Suprapubic skin (tissue), 4 donors: ENCODE measurements at regions not wholly inside any gene's neighbourhood (a gene's known extent, or its start where the extent isn't known, plus 50 kb on each side); places are given as distances from the start of the nearest gene placed in this dataset.
A peak's percentile ranks its signal among the peaks of the same experiment; 100 is the strongest.

Source experiments
- DNase-seq, 2 donors: peaks; one replicate each; pipeline ENCODE4 v3.0.0-alpha.2; 2019; ENCODE audit warnings: low spot score in 2 of 2
- H3K27ac ChIP-seq: fragments of 200-600 bp; sonication (generic); one replicate; pipeline ENCODE4 v1.5.1; 2019
- H3K27me3 ChIP-seq: fragments of 200-600 bp; sonication (generic); one replicate; pipeline ENCODE4 v1.5.1; 2019
- H3K36me3 ChIP-seq: fragments of 200-600 bp; sonication (generic); one replicate; pipeline ENCODE4 v1.5.1; 2019
- H3K4me1 ChIP-seq: fragments of 200-600 bp; sonication (generic); one replicate; pipeline ENCODE4 v1.5.1; 2019
- H3K4me3 ChIP-seq: fragments of 200-600 bp; sonication (generic); one replicate; pipeline ENCODE4 v1.5.1; 2019; ENCODE audit warnings: mild to moderate bottlenecking
- H3K9me3 ChIP-seq: fragments of 200-600 bp; sonication (generic); one replicate; pipeline ENCODE4 v1.5.1; 2019
- EP300 ChIP-seq: sonication (generic); formaldehyde crosslinking; IDR thresholded peaks from one replicate; pipeline ENCODE4 v1.6.1; 2017; ENCODE audit warnings: antibody characterized with exemption
- POLR2A ChIP-seq, 2 donors: fragments of 450-650 bp; IDR thresholded peaks; one replicate each; pipeline ENCODE4 v1.6.1; 2017; ENCODE audit warnings: antibody characterized with exemption in 2 of 2, mild to moderate bottlenecking in 2 of 2, moderate library complexity in 2 of 2
- POLR2AphosphoS5 ChIP-seq, 3 donors: sonication (generic); formaldehyde crosslinking; IDR thresholded peaks; one replicate each; pipeline ENCODE4 v1.6.1; 2017; ENCODE audit warnings: antibody characterized with exemption in 3 of 3
- WGBS: methylation state at CpG from one replicate; pipeline ENCODE4 v1.1.5; 2018; 5-methylcytosine and 5-hydroxymethylcytosine counted together
- TF ChIP-seq, protein P1 (sequence below), 2 donors: fragments of 200-600 bp in 1 of 2; fragments of 450-650 bp in 1 of 2; sonication (generic) in 1 of 2; IDR thresholded peaks; one replicate each; pipeline ENCODE4 v1.5.1; 2016 to 2019; ENCODE audit warnings: antibody characterized with exemption in 2 of 2, mild to moderate bottlenecking in 1 of 2, moderate library complexity in 1 of 2

DNA sequence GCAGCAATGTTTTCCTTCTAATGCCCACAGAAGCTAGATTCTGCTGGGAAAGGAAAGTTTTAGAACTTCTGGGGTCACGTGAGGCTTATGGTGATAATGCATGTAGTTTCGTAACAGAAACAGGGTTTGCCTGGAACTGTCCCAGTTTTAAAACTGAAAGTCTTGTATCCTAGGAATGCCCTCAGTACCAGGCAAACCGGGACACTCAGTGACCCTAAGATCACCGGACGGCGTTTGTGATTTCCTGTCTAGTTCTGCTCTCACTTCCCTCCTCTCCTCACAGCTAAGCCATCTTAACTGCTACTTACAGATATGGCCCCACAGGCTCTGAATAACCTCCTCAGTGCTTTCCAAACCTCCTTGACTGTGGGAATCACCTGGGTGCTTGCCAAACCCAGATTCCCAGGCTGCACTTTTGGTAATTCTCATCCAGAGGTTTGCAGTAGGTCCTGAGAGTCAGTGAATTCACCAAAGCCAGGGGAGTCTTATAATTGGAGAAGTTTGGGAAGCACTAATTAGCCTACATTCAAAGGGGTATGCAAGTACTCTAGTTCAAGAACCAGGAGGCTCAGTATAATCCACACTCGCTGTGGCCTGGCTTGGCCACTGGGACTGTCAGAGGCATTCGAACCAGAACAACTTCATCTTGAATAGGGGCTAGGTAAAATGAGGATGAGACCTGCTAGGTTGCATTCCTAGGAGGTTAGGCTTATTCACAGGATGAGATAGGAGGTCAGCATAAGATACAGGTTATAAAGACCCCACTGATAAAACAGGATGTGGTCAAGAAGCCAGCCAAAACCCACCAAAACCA lies 231.6 kb upstream of the MYLIP start:
- Histone ChIP-seq H3K27ac (peak overlapping the region; percentile 49), H3K27me3 (no peaks in the 10 kb centered on the region), H3K9me3 (no peaks in the 10 kb centered on the region), H3K36me3 (no peaks in the 10 kb centered on the region), H3K4me1 (peaks cover 18% of the 10 kb centered on the region), H3K4me3 (no peak overlapping the region)
- no peak for TF ChIP-seq POLR2A (IDR thresholded peaks at IDR 0.05)
- no peak for TF ChIP-seq EP300
- 21% methylated on average over 8 of the region's 8 CpGs for WGBS
- DNase-seq, result no peak

DNA sequence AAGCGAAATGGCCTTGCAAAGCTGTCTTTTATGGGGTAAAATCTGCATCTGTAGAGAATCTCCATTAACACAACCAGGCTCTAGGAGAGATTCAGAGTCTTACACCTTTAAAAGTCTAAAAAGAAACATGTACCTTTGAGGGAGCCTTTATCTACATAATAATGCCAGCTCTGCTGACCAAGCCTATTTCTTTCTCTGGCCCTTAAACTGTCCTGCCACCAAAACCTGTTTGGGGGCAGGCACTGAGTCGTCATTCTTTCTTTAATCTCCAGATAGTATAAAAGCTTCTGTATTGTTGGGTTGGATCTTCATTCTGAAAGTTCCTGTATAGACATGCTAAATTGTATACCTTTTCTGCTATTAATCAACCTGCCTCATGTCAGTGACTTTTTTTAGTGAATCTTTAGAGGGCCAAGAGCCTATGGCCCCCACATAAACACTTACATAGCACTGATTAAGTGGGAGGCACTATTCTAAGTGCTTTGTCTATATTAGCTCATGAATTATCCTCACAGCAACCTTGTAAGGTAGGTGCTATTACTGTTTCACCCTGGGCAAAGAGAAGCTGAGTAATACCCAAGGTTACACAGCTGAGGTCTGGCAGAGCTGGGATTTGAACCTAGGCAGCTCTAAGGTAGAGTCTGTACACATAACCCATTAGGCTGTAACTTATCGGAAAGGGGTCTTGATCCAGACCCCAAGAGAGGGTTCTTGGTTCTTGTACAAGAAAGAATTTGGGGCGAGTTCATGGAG lies 232.3 kb upstream of the DTNBP1 start:
- Histone ChIP-seq H3K27me3 (no peaks in the 10 kb centered on the region), H3K27ac (no peak overlapping the region), H3K36me3 (no peaks in the 10 kb centered on the region), H3K9me3 (no peaks in the 10 kb centered on the region), H3K4me3 (no peak overlapping the region), H3K4me1 (peaks cover 18% of the 10 kb centered on the region)
- 89% methylated on average over 4 of the region's 4 CpGs for WGBS
- no peak for DNase-seq
- TF ChIP-seq EP300 (no peak), POLR2AphosphoS5 (IDR thresholded peaks at IDR 0.05) (no peak), POLR2A (IDR thresholded peaks at IDR 0.05) (no peak)
- TF ChIP-seq, protein P1, sequence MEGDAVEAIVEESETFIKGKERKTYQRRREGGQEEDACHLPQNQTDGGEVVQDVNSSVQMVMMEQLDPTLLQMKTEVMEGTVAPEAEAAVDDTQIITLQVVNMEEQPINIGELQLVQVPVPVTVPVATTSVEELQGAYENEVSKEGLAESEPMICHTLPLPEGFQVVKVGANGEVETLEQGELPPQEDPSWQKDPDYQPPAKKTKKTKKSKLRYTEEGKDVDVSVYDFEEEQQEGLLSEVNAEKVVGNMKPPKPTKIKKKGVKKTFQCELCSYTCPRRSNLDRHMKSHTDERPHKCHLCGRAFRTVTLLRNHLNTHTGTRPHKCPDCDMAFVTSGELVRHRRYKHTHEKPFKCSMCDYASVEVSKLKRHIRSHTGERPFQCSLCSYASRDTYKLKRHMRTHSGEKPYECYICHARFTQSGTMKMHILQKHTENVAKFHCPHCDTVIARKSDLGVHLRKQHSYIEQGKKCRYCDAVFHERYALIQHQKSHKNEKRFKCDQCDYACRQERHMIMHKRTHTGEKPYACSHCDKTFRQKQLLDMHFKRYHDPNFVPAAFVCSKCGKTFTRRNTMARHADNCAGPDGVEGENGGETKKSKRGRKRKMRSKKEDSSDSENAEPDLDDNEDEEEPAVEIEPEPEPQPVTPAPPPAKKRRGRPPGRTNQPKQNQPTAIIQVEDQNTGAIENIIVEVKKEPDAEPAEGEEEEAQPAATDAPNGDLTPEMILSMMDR (IDR thresholded peaks at IDR 0.05), result no peak

DNA sequence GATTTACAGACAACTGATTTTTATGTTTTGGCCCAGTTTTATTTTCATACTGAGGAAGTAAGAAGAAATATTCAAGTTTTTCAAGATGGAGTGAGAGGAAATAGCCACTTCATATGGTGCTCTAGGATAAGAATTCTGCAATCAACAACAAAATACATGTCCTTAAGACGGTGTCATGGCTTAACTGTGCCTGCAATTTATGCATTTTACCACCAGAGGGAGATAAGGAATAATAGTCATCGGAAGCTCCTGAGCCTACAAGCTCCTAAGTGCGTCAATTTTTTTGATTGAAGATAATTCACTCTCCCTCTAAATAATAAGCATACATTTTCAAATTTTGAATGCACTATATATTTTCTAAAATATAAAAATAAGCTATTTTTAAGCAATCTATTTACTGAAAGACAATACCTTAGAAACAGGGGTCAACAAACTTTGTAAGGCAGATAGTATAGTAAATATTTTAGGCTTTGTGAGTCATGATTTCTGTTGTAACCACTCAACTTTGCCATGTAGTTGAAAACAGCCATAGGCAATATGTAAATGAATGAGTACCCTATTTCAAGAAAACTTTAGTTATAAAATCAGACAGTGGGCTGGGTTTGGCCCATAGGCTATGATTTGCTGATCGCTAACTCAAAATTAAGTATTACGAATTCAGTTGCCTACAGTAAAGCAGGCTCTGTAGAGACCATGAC lies 230.9 kb upstream of the DTNBP1 start:
- Histone ChIP-seq H3K4me1 (peaks cover 33% of the 10 kb centered on the region), H3K27ac (no peak overlapping the region), H3K9me3 (no peaks in the 10 kb centered on the region), H3K36me3 (no peaks in the 10 kb centered on the region), H3K27me3 (no peaks in the 10 kb centered on the region), H3K4me3 (no peak overlapping the region)
- WGBS, result 63% methylated on average over 5 of the region's 5 CpGs
- DNase-seq, result no peak
- TF ChIP-seq POLR2A (IDR thresholded peaks at IDR 0.05) (no peak), POLR2AphosphoS5 (IDR thresholded peaks at IDR 0.05) (no peak), EP300 (no peak)
- TF ChIP-seq, protein P1 (IDR thresholded peaks at IDR 0.05), result no peak

DNA sequence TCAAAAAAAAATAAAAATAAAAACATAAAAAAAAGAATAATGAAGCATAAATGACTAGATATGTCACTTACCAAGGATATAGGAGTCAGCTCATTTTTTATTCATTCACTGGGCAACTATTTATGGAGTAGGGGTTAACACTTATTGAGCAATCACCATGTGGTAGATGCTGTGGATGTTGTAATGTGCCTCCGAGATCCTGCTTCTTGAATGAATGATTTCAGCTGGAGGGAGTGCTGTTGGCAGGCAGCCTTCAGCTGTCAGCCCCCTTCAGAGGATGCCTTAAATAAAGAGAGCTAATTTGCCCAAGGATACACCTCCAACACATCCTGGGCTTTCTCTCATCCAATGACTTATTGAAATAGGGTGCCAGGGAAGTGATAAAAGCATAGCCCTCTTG lies 229.5 kb upstream of the DTNBP1 start:
- H3K4me1 ChIP-seq, result peaks cover 40% of the 10 kb centered on the region
- no peaks in the 10 kb centered on the region for H3K9me3 ChIP-seq
- no peak overlapping the region for H3K4me3 ChIP-seq
- TF ChIP-seq POLR2A (IDR thresholded peaks at IDR 0.05), result no peak
- no peak for TF ChIP-seq POLR2AphosphoS5 (IDR thresholded peaks at IDR 0.05)
- TF ChIP-seq, protein P1 (IDR thresholded peaks at IDR 0.05), result no peak
- no peak for TF ChIP-seq EP300
- 47% methylated on average over 1 of the region's 1 CpG for WGBS
- H3K36me3 ChIP-seq, result no peaks in the 10 kb centered on the region
- no peak for DNase-seq
- no peaks in the 10 kb centered on the region for H3K27me3 ChIP-seq
- no peak overlapping the region for H3K27ac ChIP-seq

DNA sequence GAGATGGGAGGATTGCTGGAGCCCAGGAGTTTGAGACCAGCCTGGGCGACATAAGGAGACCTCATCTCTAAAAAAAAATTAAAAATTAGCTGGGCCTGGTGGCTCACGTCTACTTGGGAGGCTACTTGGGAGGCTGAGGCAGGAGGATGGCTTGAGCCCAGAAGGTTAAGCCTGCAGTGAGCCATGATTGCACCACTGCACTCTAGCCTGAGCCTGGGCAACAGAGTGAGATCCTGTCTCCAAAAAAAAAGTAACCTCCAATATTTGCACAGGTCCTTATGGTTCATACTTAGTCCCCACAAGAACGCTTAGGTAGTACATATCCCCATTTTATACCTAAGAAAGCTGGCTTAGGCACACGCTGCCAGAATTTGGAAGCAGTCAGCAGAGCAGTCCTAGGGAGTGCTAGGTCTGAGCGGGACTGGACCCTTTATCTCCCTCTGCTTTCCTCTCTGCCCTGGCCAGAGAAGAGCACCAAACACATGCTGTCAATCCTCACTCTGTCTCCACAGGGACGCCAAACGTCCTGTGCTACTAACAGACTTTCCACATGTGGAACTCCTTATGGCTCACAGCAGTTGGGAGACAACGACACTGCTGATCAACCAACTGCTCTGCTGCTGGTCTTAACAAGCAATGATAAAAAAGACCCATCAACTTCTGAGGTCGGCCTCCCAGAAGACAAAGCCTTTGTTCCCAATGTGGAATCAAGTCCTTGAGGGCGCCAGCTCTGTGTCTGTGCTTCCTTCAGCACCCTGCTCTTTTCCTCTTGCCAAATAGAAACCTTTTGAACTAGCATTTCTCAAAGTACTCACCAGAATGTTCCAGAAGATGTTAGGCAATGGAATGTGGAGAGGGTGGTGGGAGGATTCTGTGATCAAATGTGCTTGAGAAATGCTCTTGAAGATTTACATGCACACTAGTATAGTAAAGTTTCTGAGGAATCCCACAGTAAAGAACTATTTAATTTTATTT lies 226.3 kb upstream of the DTNBP1 start:
- H3K4me1 ChIP-seq, result peaks cover 29% of the 10 kb centered on the region
- H3K9me3 ChIP-seq, result no peaks in the 10 kb centered on the region
- H3K27me3 ChIP-seq, result no peaks in the 10 kb centered on the region
- H3K27ac ChIP-seq, result peak overlapping the region; percentile 61
- 80% methylated on average over 7 of the region's 10 CpGs for WGBS
- no peaks in the 10 kb centered on the region for H3K36me3 ChIP-seq
- no peak for DNase-seq
- no peak overlapping the region for H3K4me3 ChIP-seq
- TF ChIP-seq POLR2A (IDR thresholded peaks at IDR 0.05) (no peak), EP300 (no peak), POLR2AphosphoS5 (IDR thresholded peaks at IDR 0.05) (no peak)
- TF ChIP-seq, protein P1 (IDR thresholded peaks at IDR 0.05), result no peak
